SKM-1 (cell line): ENCODE measurements at regions not wholly inside any gene's neighbourhood (a gene's known extent, or its start where the extent isn't known, plus 50 kb on each side); places are given as distances from the start of the nearest gene placed in this dataset.
"Not testable (repeated sequence)": the region's sequence is repeated elsewhere in the genome, so short reads cannot be mapped to it uniquely, and the experiment has no call there.

Experiments used
- DNase-seq: peaks from one replicate; lab custom pipeline; 2025; ENCODE audit not compliant: unreplicated experiment; lab: John Stamatoyannopoulos, UW

- no peak for DNase-seq
Observed at GRCh38 chr1:101408212-101409042, 171.6 kb downstream of the S1PR1 start.

- no peak for DNase-seq
Observed at GRCh38 chr1:101409102-101409501, 172.3 kb downstream of the S1PR1 start.

GRCh38 chr1:101410048-101410878 is 173.4 kb downstream of the S1PR1 start:
- no peak for DNase-seq

- DNase-seq = no peak
Observed at GRCh38 chr1:101420406-101420805, 183.6 kb downstream of the S1PR1 start.

- DNase-seq = not testable (repeated sequence)
Observed at GRCh38 chr1:101428083-101428482, 191.3 kb downstream of the S1PR1 start.

GRCh38 chr1:101428562-101428961 is 191.7 kb downstream of the S1PR1 start:
- DNase-seq = no peak

GRCh38 chr1:101431956-101432510 is 195.2 kb downstream of the S1PR1 start:
- DNase-seq = no peak

GRCh38 chr1:101435831-101436511 is 199.2 kb downstream of the S1PR1 start:
- no peak for DNase-seq

- no peak for DNase-seq
Observed at GRCh38 chr1:101437800-101438199, 201.0 kb downstream of the S1PR1 start.

- no peak for DNase-seq
Observed at GRCh38 chr1:101438359-101438758, 201.5 kb downstream of the S1PR1 start.

GRCh38 chr1:101440485-101440884 is 203.7 kb downstream of the S1PR1 start:
- DNase-seq = no peak

GRCh38 chr1:101444381-101444780 is 207.6 kb downstream of the S1PR1 start:
- no peak for DNase-seq

GRCh38 chr1:101444873-101445618 is 208.2 kb downstream of the S1PR1 start:
- no peak for DNase-seq

- no peak for DNase-seq
Observed at GRCh38 chr1:101448018-101448417, 211.2 kb downstream of the S1PR1 start.

GRCh38 chr1:101450691-101451090 is 213.9 kb downstream of the S1PR1 start:
- DNase-seq = not testable (repeated sequence)

- no peak for DNase-seq
Observed at GRCh38 chr1:101451888-101452287, 215.1 kb downstream of the S1PR1 start.

GRCh38 chr1:101452825-101453224 is 216.0 kb downstream of the S1PR1 start:
- DNase-seq = no peak

- no peak for DNase-seq
Observed at GRCh38 chr1:101453844-101454243, 217.0 kb downstream of the S1PR1 start.

GRCh38 chr1:101455166-101455565 is 218.3 kb downstream of the S1PR1 start:
- DNase-seq = no peak

- no peak for DNase-seq
Observed at GRCh38 chr1:101460739-101461138, 223.9 kb downstream of the S1PR1 start.
